Superior temporal gyrus (tissue), 1 donor: ENCODE measurements at regions not wholly inside any gene's neighbourhood (a gene's known extent, or its start where the extent isn't known, plus 50 kb on each side); places are given as distances from the start of the nearest gene placed in this dataset.
A peak's percentile ranks its signal among the peaks of the same experiment; 100 is the strongest.

Experiments used
- DNase-seq: peaks from one replicate; pipeline ENCODE4 v3.0.0-alpha.2; 2016; ENCODE audit errors: extremely low spot score

- DNase-seq, result no peak
Measured at GRCh38 chr3:111311709-111312235, 230.2 kb upstream of the CD96 start.

- DNase-seq, result no peak
Measured at GRCh38 chr3:111314181-111314873, 227.7 kb upstream of the CD96 start.

- DNase-seq, result no peak
Measured at GRCh38 chr3:111314898-111315297, 227.1 kb upstream of the CD96 start.

DNA sequence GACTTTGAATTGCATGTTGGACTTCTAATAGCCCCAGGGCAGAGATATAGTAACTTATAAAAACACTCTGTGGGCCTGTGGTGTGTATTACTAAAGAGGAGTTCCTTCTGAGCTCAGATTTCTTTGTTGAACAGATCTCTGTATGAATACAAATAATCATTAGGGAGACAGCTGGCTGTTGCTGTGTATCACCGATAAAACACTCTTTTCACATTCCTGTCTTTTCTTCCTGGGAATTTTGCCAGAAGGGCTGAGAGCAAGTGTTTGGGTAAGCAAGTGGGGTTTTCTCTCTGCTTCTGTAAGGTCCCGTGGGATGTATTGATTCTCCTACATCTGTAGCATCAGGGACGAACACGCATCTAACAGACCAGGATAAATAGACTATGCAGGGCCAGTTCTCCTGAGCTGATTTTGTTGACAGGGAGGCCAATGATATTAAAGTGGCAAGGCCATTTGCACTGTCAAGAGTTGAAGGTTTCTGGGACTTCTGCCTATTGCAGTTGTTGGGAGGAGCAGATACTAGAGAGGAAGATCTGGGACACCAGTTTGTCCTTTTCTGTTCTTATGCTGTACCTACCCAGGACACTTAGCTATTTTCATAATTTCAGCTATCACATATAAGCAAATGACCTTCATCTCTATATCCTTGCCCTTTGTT lies 225.9 kb upstream of the CD96 start:
- no peak for DNase-seq

GRCh38 chr3:111318289-111318688 lies 223.7 kb upstream of the CD96 start:
- DNase-seq, result no peak

DNA sequence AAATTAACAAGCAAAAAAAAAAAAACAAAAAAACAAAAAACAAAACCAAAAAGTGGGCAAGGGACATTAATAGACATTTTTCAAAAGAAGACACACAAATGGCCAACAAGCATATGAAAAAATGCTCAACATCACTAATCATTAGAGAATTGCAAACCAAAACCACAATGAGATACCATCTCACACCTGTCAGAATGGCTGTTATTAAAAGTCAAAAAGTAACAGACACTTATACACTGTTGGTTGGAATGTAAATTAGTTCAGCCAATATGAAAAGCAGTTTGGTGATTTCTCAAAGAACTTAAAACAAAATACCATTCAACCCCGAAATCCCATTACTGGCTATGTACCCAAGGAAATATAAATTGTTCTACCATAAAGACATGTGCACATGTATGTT lies 222.4 kb upstream of the CD96 start:
- no peak for DNase-seq

DNA sequence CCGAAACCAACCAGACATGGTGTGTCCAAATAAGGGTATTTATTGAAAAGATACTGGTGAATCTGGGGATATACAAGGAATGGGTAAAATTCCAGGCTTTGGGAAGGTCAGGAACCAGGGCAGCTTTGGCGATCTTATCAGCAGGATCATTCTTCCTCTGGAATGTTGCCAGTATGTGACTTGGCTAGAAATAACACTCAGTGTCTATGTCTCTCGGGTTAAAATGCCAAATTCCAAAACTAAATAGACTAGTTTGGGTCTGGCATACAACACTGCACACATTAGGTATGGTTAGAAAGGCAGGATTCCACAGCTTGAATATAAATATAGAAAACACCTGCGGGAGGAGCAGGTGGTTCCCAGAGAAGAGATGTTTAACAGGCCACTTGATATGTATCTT lies 220.2 kb upstream of the CD96 start:
- no peak for DNase-seq

GRCh38 chr3:111323019-111323418 lies 219.0 kb upstream of the CD96 start:
- no peak for DNase-seq

- DNase-seq, result no peak
Measured at GRCh38 chr3:111324151-111324550, 217.8 kb upstream of the CD96 start.

DNA sequence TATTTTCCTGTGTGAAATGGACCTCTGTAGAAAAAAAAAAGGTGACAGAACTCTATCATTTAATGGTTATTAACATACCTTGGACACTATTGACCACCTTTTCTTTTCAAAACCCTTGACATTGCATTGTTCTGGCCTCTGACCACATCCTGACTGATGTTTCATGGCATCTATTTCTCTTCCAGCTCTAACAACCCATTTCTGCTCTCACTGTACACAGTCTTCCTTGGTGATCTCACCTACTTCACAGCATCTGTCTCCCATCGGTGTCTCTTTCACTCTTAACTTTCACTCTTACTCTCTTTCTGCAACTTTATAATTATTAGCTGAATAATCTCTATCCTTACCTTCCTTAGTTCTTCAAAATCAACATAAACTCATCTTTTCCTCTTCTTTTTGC lies 217.4 kb upstream of the CD96 start:
- no peak for DNase-seq

DNA sequence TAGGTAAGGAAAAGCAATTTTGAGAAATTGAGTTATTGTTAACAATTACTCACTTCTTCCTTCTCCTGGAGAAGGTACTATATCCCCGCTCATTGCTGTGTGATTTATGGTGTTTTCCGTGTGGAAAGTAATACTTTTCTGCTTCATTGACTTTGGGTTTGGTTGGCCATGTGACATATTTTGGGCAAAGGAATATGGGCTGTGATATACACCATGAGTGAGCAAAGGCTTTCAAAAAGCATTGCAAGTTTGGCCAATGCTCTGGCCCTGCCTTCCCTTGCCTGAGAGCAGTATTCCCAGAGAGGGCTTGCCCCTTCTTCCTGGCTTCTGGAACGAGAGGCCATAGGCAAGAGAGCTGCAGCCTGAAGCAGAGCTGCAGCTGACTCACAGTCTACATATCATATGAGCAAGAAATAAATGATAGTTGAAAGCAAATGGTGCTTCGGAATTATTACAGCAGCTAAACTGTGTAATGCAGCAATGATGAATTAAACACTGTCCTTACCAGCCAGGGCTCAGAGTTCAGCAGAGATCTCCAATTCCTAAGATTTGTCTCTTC lies 216.8 kb upstream of the CD96 start:
- no peak for DNase-seq

DNA sequence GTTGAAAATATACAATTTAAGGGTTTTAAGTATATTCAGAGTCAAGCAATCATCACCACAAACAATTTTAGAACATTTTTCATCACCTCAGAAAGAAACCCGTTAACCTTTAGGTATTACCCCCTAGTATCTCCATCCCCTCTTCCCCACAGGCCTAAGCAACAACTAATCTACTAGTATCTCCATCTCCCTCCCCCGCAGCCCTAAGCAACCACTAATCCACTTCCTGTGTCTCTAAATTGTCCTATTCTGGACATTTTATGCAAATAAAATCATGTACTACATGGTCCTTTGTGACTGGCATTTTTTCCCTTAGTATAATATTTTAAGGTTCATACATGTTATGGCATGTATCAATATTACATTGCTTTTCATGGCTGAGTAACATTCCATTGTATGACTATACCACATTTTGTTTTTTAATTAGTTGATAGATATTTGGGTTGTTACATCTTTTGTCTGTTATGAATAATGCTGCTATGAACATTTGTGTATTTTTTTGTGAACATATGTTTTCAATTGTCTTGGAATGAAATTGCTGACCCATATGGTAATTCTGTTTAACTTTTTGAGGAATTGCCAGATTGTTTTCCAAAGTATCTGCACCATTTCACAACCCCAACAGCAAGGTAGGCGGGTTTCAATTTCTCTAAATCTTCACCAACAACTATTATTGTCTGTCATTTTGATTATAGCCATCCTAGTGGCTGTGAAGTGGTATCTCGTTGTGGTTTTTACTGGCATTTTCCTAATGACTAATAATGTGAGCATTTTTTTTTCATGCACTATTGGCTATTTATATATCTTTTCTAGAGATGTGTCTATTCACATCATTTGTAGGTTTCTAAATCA lies 215.6 kb upstream of the CD96 start:
- no peak for DNase-seq

DNA sequence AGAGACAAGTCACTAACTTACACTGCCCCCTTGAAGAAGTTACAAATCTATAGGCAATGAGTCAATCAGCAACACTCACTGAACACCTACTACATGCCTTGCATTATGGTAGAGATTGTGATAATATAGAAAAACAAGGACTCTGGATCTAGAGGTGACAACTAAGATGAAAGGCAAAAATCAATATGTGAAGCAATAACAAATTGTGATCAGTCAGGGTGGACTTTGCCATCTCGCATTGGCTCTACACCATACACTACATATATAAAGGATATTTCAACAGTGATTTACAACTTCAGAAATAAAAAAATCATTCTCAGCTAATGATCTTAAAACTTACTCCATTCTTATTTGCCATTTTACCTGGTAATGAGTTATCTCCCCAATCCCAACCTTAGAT lies 210.7 kb upstream of the CD96 start:
- no peak for DNase-seq

- no peak for DNase-seq
Measured at GRCh38 chr3:111331912-111332311, 210.1 kb upstream of the CD96 start.

- no peak for DNase-seq
Measured at GRCh38 chr3:111332488-111333080, 209.4 kb upstream of the CD96 start.

GRCh38 chr3:111333642-111334041 lies 208.4 kb upstream of the CD96 start:
- no peak for DNase-seq

DNA sequence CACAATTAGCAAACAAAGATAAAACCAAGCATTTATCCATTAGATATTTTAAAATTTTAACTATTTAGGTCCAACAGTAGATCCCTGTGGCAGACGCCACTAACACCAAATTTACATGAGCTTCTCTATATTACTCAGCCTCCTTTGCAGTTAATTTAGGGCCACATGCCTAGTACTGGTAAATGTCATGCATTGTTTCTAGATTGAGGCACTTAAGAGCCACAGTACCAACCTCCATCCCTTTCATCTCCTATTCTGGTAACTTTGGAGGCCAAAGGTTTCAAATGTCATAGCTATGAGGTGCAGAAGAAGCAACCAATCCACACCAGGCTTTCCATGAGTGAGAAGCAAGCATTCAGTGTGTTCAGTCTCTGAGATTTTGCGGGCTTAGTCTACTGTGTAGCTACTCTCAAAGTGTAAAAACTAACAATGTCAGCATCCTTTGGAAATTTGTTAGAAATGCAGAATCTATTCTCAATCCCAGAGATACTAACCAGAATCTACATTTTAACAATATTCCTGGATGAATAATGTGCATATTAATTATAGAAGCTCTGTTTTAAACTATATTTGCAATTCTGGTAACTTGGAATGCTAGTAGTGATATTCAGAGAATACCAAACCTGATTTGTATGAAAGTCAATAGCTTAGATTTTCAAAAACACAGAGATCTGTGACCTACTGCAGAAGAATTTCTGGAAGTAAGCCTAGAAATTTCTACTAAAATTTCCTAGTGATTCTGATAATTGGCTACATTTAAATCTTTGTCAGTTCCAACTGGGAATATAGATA lies 206.3 kb upstream of the CD96 start:
- DNase-seq, result no peak

DNA sequence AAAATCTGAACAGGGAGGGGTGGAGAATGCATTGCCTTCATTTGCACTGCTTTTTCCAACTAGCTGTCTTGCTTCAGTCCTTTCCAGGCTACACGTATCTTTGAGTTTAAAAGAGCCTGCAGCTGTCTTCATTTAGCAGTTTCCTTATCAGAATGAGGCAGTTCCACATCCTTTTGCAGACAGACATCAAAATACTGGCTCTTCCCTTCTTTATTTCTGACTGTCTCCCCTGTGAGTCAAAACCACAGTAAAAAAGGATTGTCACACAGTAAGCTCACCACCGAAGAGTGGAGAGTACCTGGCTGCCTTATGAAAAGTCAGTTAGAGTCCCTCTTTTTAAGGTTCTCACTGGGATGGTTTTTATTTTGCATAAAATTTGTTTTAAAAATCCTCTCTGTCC lies 205.5 kb upstream of the CD96 start:
- no peak for DNase-seq

DNA sequence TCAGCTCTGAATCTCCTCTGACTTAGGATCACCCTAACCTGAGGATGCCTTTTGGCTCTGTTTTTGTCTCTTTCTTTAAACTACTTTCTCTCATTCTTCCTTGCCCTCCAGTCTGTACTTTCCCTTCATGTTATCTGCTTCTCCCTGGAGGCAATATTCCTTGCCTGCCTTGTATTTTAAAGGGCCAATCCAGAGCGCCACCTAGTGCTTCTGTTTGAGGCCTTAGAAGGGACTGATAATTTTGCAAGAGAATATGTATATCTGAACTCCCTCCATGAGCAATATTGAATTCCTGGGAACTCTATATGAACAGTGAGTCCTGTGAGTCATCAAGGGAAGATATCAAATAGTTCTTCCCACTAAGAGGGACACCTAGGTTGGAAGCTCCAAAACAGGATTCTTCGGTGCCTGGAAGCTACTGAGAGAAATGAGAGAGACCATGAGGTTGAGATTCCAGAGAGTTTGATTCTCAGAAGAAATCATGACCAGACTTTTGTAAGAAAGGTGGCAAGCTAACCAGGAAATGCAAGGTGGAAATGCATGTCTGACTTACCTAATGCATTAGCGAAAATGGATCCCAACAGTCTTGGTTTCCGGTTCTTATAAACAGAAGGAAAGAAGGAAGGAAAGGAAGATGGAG lies 203.8 kb upstream of the CD96 start:
- peak; percentile 57 for DNase-seq

- DNase-seq, result no peak
Measured at GRCh38 chr3:111339017-111339416, 203.0 kb upstream of the CD96 start.

DNA sequence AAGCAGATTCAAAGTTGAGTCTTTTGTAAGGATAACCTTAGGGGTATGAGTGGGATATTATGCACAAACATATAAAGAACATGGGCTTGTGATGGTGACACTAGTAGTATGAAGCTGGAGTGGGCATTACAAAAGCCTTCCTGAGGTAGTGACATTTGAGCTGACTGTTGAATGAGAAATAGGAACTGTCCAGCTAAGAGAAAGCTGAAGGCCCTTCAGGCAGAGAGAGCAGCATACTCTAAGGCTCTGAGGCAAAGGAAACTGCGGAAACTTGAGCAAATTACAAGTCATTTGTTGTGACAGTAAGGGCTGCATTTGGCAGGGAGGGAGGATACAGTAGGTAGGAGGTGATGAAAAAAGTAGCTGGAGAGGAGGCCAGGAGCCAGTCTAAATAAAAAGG lies 190.7 kb upstream of the CD96 start:
- DNase-seq, result peak; percentile 37
